OCI-LY7 (cell line): ENCODE measurements at regions not wholly inside any gene's neighbourhood (a gene's known extent, or its start where the extent isn't known, plus 50 kb on each side); places are given as distances from the start of the nearest gene placed in this dataset.

Experiments
- BruUV-seq: library from RNA; stranded (reverse); fragments of 400-500 nt; replicated peaks from 2 replicates; lab custom pipeline; 2021; lab: Mats Ljungman, UMichigan
- CTCF ChIA-PET: fragments of 300-600 bp; sonication (Branson Sonifier 250); formaldehyde crosslinking; loops from one replicate; lab custom pipeline; 2022; ENCODE audit warnings: antibody characterized with exemption; ENCODE audit not compliant: unreplicated experiment; lab: Charles Lee
- POLR2A ChIA-PET: fragments of 300-600 bp; sonication (Branson Sonifier 250); formaldehyde crosslinking; loops from one replicate; lab custom pipeline; 2022; ENCODE audit warnings: antibody characterized with exemption; lab: Charles Lee
- DNase-seq: peaks from one replicate; pipeline ENCODE4 v3.0.0-alpha.2; 2015; ENCODE audit warnings: low spot score
- H2AFZ ChIP-seq: fragments of 200-600 bp; sonication (generic), shearing (Covaris generic); 2 replicates; pipeline ENCODE4 v1.6.1; 2014; ENCODE audit warnings: mild to moderate bottlenecking, antibody characterized with exemption, low read length, moderate library complexity
- H3K27ac ChIP-seq: fragments of 200-600 bp; sonication (generic); 2 replicates; pipeline ENCODE4 v1.5.1; 2014; ENCODE audit warnings: mixed run types, low read depth, mild to moderate bottlenecking, moderate library complexity, low read length, inconsistent platforms; ENCODE audit not compliant: poor library complexity, severe bottlenecking
- H3K36me3 ChIP-seq: fragments of 200-600 bp; sonication (generic); 2 replicates; pipeline ENCODE4 v1.6.1; 2014; ENCODE audit warnings: mild to moderate bottlenecking, antibody characterized with exemption, low read length, moderate library complexity, mixed read lengths; ENCODE audit not compliant: insufficient read depth
- H3K4me1 ChIP-seq: fragments of 200-600 bp; sonication (generic); 2 replicates; pipeline ENCODE4 v1.5.1; 2014; ENCODE audit warnings: mild to moderate bottlenecking, low read length; ENCODE audit not compliant: insufficient read depth, poor library complexity, severe bottlenecking
- H3K4me2 ChIP-seq: fragments of 200-600 bp; sonication (generic); 2 replicates; pipeline ENCODE4 v1.6.1; 2014; ENCODE audit warnings: mild to moderate bottlenecking, low read length
- H3K4me3 ChIP-seq: fragments of 200-600 bp; sonication (generic); 2 replicates; pipeline ENCODE4 v1.5.1; 2014; ENCODE audit warnings: mild to moderate bottlenecking, low read depth, low read length; ENCODE audit not compliant: poor library complexity, severe bottlenecking
- H3K79me2 ChIP-seq: fragments of 200-600 bp; sonication (generic); 2 replicates; pipeline ENCODE4 v1.6.1; 2016; ENCODE audit warnings: low read depth, mild to moderate bottlenecking, low read length, moderate library complexity, mixed read lengths; ENCODE audit not compliant: insufficient read depth
- H3K9me2 ChIP-seq: fragments of 200-600 bp; sonication (generic); 2 replicates; pipeline ENCODE4 v1.6.1; 2016; ENCODE audit warnings: mild to moderate bottlenecking, low read length, mixed read lengths; ENCODE audit not compliant: insufficient read depth
- H3K9me3 ChIP-seq: fragments of 200-600 bp; sonication (generic); 2 replicates; pipeline ENCODE4 v1.6.1; 2014; ENCODE audit warnings: mild to moderate bottlenecking, mixed run types, low read length, mixed read lengths
- H4K20me1 ChIP-seq: fragments of 200-600 bp; sonication (generic); 2 replicates; pipeline ENCODE4 v1.6.1; 2014; ENCODE audit warnings: mild to moderate bottlenecking, antibody characterized with exemption, low read length, moderate library complexity, mixed read lengths; ENCODE audit not compliant: insufficient read depth
- CTCF ChIP-seq: fragments of 200-600 bp; sonication (generic); conservative IDR thresholded peaks from 2 replicates; pipeline ENCODE4 v1.5.1; 2014; ENCODE audit warnings: mild to moderate bottlenecking, antibody characterized with exemption, low read length, moderate library complexity, mixed read lengths
- EZH2phosphoT487 ChIP-seq: fragments of 200-600 bp; sonication (generic); IDR thresholded peaks from 2 replicates; pipeline ENCODE4 v1.6.1; 2018; ENCODE audit warnings: low read depth, borderline replicate concordance, mild to moderate bottlenecking, mixed run types, antibody characterized with exemption, low read length, moderate library complexity, mixed read lengths
- intact Hi-C: fragments of 100-400 bp; cut with micrococcal nuclease; formaldehyde crosslinking; loops from one replicate; pipeline ENCODE4 v1.10.0; 2022; ENCODE audit not compliant: unreplicated experiment

DNA sequence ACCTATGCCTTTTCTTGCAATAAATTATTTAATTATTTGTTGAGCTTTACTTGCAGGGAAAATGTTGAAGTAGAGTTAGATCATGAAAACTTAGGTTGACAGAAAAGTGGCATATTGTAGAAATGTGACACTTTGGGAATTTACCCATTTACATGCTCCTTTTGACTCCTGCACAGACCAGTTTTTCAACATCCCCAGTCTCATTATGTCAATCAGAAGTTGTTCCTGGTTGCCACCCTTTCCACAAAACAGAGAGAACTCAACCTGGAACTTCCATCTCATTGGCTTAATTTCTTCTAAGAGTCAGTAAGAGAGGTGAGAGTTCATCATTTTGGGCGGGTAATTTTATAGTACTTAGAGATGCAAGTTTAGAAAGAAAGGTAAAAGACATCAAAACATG is 284.6 kb upstream of the ANKRD50 start:
- ChIA-PET CTCF (no interaction called here), POLR2A (interaction anchor here (0.7 kb wide), 1 partner anchor 1101 kb away, joined by 3 read pairs; no protein-coding TSS in a partner anchor)
- Histone ChIP-seq H3K79me2 (no peaks in the 10 kb centered on the region), H3K9me2 (no peaks in the 10 kb centered on the region), H3K4me3 (no peak overlapping the region), H3K9me3 (no peaks in the 10 kb centered on the region), H2AFZ (no peak overlapping the region), H3K27ac (no peak overlapping the region), H3K36me3 (no peaks in the 10 kb centered on the region), H4K20me1 (no peaks in the 10 kb centered on the region), H3K4me2 (no peak overlapping the region), H3K4me1 (no peaks in the 10 kb centered on the region)
- no peak for DNase-seq
- no peak for TF ChIP-seq EZH2phosphoT487
- no peak for TF ChIP-seq CTCF
- no TSS peak for BruUV-seq
- intact Hi-C loops, result no loop called here

DNA sequence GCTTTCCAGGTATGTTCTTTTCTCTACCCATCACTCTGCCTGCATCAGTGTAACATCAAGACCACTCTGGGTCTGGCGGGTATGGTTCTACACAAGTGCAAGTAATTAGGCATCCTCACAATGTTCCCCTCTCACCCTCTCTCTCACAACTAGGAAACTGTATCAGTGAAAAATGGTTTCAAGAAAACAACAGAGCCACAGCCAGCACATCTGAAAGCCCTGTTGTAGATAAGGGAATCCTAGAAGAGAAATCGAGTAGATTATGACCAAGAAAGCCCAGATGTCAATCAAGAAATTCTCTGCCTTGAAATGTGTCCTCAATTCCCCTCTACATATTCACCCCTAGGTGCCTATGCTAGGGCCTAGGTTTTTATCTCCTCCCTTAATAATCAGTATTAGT is 281.3 kb upstream of the ANKRD50 start:
- Histone ChIP-seq H3K27ac (no peak overlapping the region), H3K9me2 (no peaks in the 10 kb centered on the region), H3K36me3 (no peaks in the 10 kb centered on the region), H2AFZ (no peak overlapping the region), H3K79me2 (no peaks in the 10 kb centered on the region), H3K4me2 (no peak overlapping the region), H4K20me1 (no peaks in the 10 kb centered on the region), H3K4me1 (no peaks in the 10 kb centered on the region), H3K9me3 (no peaks in the 10 kb centered on the region), H3K4me3 (no peak overlapping the region)
- ChIA-PET CTCF (no interaction called here), POLR2A (interaction anchor here (0.7 kb wide), 1 partner anchor 27 kb away, joined by 3 read pairs; no protein-coding TSS in a partner anchor)
- TF ChIP-seq EZH2phosphoT487, result no peak
- TF ChIP-seq CTCF, result no peak
- no peak for DNase-seq
- intact Hi-C loops, result no loop called here
- BruUV-seq, result no TSS peak

- CTCF ChIA-PET, result no interaction called here
- Histone ChIP-seq H3K4me2 (no peak overlapping the region), H2AFZ (no peak overlapping the region), H3K27ac (no peak overlapping the region), H3K9me3 (no peaks in the 10 kb centered on the region), H3K36me3 (no peaks in the 10 kb centered on the region), H3K4me1 (no peaks in the 10 kb centered on the region), H3K4me3 (no peak overlapping the region), H3K79me2 (no peaks in the 10 kb centered on the region), H4K20me1 (no peaks in the 10 kb centered on the region), H3K9me2 (no peaks in the 10 kb centered on the region)
- intact Hi-C loops, result no loop called here
- POLR2A ChIA-PET, result no interaction called here
- no TSS peak for BruUV-seq
- DNase-seq, result no peak
- TF ChIP-seq EZH2phosphoT487, result no peak
- TF ChIP-seq CTCF, result no peak
Measured at GRCh38 chr4:124990398-124990797, 277.9 kb upstream of the ANKRD50 start.
